GM18499 (cell line): ENCODE measurements at regions not wholly inside any gene's neighbourhood (a gene's known extent, or its start where the extent isn't known, plus 50 kb on each side); places are given as distances from the start of the nearest gene placed in this dataset.
"Not testable (repeated sequence)": the region's sequence is repeated elsewhere in the genome, so short reads cannot be mapped to it uniquely, and the experiment has no call there.

Experiments
- ATAC-seq: cut with Tn5 transposase; IDR thresholded peaks from one replicate; pipeline ENCODE4 v1.9.1; 2021; ENCODE audit warnings: moderate number of reproducible peaks; ENCODE audit not compliant: insufficient read depth, unreplicated experiment

GRCh38 chr1:68826836-68827235 is 330.0 kb upstream of the DEPDC1 start:
- no peak for ATAC-seq

GRCh38 chr1:68827261-68827660 is 330.4 kb upstream of the DEPDC1 start:
- no peak for ATAC-seq

GRCh38 chr1:68828013-68828412 is 331.1 kb upstream of the DEPDC1 start:
- ATAC-seq: no peak

GRCh38 chr1:68831281-68831680 is 334.4 kb upstream of the DEPDC1 start:
- no peak for ATAC-seq

GRCh38 chr1:68848017-68848416 is 351.1 kb upstream of the DEPDC1 start:
- no peak for ATAC-seq

GRCh38 chr1:68868606-68869005 is 371.7 kb upstream of the DEPDC1 start:
- no peak for ATAC-seq

GRCh38 chr1:68873144-68873543 is 376.3 kb upstream of the DEPDC1 start:
- ATAC-seq: no peak

GRCh38 chr1:68881330-68882194 is 384.7 kb upstream of the DEPDC1 start:
- ATAC-seq: not testable (repeated sequence)

- ATAC-seq: no peak
Measured at GRCh38 chr1:68889471-68889870, 392.6 kb upstream of the DEPDC1 start.

- no peak for ATAC-seq
Measured at GRCh38 chr1:68890736-68891135, 393.9 kb upstream of the DEPDC1 start.

GRCh38 chr1:68904477-68904876 is 407.6 kb upstream of the DEPDC1 start:
- ATAC-seq: no peak

GRCh38 chr1:68906431-68906830 is 409.5 kb upstream of the DEPDC1 start:
- ATAC-seq: no peak

- no peak for ATAC-seq
Measured at GRCh38 chr1:68907491-68907890, 410.6 kb upstream of the DEPDC1 start.

GRCh38 chr1:68908316-68908715 is 411.4 kb upstream of the DEPDC1 start:
- ATAC-seq: no peak

GRCh38 chr1:68916221-68916902 is 419.5 kb upstream of the DEPDC1 start:
- ATAC-seq: no peak

- ATAC-seq: no peak
Measured at GRCh38 chr1:68917456-68917855, 420.6 kb upstream of the DEPDC1 start.

- ATAC-seq: no peak
Measured at GRCh38 chr1:68918563-68918962, 421.7 kb upstream of the DEPDC1 start.

GRCh38 chr1:68919075-68919474 is 422.2 kb upstream of the DEPDC1 start:
- ATAC-seq: no peak

GRCh38 chr1:68923475-68924088 is 426.7 kb upstream of the DEPDC1 start:
- ATAC-seq: not testable (repeated sequence)

- ATAC-seq: no peak
Measured at GRCh38 chr1:68930101-68930500, 433.2 kb upstream of the DEPDC1 start.

GRCh38 chr1:68936530-68936929 is 439.6 kb upstream of the DEPDC1 start:
- no peak for ATAC-seq
